HG02840 (cell line): ENCODE measurements at regions not wholly inside any gene's neighbourhood (a gene's known extent, or its start where the extent isn't known, plus 50 kb on each side); places are given as distances from the start of the nearest gene placed in this dataset.

Source experiments
- ATAC-seq: cut with Tn5 transposase; IDR thresholded peaks from one replicate; pipeline ENCODE4 v1.9.1; 2021; ENCODE audit warnings: mild to moderate bottlenecking, moderate library complexity, moderate number of reproducible peaks; ENCODE audit not compliant: unreplicated experiment, low FRiP score

DNA sequence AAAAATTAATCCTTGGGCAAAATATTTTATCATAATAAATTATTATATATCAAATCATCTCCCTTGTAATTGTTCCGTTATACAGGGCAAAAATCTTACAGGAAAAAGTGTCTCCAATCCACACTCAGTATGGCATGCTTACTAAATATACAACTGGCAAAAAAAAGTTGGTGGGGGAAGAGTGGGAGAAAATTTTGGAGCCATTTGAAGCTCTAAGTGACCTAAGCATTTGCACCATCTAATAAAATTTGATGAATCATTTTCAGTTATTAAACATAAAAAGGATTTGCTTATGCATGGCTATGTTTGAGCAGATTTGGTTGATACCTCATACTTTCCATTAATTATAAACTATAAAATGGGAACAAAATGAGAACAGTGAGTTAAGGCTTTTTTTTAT lies 68.1 kb upstream of the FAM9C start:
- no peak for ATAC-seq

DNA sequence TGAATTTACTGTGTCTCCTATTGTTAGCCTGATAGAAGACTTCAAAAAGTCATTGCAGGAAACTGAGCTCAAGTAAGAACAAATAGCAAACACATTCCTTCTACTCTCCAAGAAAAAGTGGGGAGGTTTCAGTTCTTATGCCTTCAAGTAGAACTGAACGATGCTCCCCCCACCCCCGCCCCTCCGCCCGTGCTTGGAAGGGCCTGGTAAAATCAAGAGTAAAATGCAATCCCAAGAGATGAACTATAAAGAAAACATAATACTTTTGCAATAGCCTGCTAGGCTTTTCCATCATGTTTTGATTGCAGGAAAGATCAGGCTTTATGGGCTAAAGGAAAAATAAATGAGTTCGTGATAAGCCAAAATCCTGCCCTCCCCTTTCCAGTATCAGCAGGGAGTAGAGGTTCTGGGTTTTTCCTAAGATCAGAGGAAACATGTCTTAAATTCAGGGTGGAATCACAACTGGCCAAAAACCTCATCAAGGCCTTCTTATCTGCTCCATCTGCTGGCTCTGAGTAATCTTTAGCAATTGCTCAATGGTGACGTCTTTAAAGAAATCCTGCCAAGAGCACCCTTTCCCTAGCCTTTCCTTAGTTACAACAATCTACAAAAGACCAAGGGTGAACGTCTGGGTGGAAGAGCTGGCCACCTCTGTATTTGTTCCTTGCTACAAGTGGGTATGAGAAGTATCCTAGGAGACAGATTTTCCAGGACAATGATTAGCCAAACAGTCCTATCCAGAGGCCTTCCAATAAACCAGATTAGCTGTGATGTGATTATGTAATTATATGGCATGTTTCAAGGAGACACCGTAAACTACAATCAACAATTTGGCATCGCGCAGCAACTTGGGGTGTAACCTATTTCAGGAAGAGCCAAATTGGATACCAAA lies 66.3 kb upstream of the FAM9C start:
- ATAC-seq: no peak

DNA sequence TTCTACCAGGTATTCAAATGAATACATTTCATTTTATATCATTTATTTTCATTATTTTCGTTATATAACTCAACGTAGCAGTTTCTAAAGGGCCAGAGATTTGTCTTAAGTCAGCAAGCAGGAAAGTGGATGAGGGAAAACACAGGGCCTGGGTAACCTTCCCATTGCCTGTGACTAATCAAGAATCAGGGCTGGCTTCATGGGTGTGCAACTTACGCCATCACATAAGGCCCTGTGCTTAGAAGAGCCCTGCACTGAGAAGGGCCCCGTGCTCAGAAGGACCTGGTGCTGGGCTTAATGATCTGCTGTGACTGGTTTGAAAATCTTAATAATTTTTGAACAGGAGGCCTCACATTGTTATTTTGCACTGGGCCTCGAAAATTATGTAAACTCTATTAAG lies 65.4 kb upstream of the FAM9C start:
- ATAC-seq: no peak

DNA sequence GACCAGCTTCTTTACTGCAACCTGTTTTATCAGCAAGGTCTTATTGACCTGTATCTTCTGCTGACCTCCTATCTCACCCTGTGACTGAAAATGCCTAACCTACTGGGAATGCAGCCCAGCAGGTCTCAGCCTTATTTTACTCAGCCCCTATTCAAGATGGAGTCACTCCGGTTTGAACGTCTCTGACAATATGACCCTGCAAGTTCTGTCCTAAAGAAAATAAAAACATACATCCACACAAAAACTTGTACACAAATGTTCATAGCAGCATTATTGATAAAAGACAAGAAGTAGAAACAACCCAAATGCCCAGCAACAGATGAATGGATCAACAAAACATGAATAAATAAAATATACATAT lies 59.5 kb upstream of the FAM9C start:
- no peak for ATAC-seq

DNA sequence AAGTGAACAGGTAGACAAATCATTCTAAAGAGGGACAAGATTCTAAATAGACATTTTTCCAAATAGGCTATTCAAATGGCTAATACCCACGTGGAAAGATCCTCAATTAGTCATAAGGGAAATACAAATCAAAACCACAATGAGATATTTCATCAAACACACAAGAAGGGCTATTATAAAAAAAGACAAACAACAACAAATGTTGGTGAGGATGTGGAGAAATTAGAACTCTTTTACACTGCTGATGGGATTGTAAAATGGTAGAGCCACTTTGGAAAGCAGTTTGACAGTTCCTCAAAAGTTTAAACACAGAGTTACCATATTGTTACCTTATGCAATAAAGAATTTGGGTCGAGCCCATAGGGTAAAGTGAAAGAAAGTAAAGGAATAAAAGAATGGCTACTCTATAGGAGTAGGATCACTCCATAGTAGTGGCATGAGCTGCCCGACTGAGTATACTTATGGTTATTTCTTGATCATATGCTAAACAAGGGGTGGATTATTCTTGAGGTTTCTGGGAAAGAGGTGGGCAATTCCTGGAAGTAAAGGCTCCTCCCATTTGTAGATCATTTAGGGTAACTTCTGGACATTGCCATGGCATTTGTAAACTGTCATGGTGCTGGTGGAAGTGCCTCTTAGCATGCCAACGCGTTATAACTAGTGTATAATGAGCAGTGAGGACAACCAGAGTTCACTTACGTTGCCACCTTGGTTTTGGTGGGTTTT lies 58.9 kb upstream of the FAM9C start:
- ATAC-seq: no peak

DNA sequence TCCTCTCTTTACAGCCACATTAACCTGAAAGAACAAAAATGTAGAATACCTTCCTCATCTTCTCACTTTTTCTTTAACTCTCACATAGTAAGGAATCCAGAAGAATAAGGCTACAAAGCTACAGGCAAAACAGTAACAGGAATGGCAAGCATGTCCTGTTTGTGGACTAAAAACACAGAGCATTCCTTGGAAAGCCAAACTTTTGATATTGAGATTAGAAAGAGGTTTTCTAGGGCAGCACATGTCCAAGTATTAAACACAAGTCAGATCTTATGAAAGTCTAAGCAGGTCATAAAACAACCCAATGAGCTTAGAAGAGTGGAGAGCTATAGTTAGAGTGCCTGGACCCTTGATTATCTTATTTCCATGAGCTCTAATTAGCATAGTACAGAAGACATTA lies 58.2 kb upstream of the FAM9C start:
- no peak for ATAC-seq

DNA sequence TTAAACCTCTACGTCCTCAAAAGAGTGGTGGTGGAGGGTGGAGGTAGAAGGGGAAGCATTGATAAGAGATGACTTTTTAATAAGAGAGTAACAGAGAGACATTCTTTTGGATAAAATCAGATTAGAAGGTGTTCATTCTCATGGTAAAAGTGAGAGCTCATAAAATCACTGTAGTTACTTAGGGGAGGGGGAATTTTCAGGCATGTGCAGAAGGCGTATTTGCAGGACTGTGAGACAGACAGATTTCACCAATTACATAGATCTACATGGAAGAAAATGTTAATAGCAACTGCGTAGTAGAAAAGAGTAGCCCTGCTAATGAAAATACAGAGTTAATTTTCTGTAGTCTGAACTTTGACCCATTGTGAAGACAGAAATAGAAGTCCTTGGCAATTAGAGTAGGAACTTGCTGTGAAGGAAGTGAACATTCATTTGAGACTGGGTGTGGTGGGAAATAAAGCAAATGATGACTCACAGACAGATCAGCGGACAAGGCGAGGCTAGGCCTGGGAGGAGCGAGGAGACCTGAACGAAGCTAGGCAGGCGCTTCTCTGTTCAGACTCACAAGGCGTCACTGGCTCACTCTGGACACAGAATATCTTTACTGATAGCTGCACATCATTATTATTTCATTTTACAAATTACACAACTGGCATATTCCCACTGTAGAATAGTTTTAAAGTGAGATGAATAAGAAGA lies 57.2 kb upstream of the FAM9C start:
- ATAC-seq: no peak

DNA sequence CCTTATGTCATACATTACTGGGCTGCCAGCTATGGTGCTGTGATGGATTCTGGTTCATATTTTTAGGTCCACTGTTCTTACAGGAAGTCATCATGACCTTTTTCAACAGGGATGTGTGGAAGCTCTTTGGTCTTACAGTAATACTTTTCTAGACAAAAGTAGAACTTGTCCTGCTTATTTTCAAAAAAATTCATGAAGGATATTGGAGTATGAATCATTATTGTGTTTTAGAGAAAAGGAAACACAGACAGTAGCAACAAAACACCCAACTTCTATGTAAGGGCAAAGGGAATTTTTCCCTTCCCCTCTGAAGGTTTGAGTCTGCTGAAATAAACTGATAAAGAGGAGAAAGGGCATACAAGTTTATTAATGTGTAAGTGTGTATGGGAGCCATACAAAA lies 54.7 kb upstream of the FAM9C start:
- ATAC-seq: no peak

DNA sequence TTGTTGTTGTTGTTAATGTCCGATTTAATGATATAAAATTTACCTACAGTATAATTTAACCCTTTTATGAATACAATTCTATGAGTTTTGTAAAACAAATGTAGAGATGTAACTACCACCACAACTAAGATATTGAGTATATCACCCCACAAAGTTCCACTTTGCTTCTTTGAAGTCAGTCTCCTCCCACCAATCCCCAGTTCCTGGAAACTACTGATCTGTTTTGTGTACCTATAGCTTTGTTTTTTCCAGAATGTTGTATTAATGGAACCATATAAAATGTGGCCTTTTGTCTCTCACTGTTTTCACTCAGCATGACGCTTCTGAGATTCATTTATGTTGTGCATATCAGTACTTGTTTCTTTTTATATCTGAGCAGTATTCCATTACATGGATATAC lies 52.3 kb upstream of the FAM9C start:
- ATAC-seq: no peak

DNA sequence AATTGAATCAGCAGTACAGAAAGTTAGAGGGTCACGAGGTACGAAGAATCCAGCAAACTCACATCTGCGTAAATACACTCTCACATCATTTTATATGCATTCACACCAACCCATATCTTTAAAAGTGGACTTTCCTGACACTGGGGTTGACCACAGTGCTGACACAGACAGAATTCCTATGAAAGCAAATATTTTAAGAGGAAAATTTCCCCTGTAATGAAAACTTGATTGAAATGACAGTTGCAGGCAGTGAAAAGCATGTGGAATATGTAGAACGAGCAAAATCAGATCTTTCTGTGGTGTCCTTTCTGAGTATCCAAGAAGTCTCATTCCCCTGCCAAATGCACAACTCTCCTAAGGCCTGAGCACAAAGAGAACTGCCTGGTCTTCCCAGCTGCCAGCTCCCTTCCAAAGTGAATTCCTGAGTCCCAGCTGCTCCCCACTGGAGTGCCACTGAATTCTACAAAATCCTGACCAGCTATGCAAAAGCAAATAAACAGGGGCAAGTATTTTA lies 50.5 kb upstream of the FAM9C start:
- no peak for ATAC-seq

DNA sequence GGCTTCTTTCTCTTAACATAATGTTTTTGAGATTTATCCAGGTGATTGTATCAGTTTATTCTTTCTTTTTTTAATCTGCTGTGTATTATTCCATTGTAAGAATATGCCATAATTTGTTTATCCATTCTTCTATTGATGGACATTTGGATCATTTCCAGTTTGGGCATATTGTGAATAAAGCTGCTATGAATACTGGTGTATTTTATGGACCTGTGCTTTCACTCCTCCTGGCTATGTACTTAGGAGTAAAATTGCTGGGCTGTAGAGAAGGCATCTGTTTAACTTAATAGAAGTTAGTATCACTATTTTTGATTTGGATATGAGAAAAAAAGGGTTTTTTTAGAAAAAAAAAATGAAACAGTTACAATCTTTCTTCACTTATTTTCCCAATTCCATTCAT lies 50.0 kb upstream of the FAM9C start:
- ATAC-seq: no peak
